ENCODE measurements at regions not wholly inside any gene's neighbourhood (a gene's known extent, or its start where the extent isn't known, plus 50 kb on each side); places are given as distances from the start of the nearest gene placed in this dataset.

DNA sequence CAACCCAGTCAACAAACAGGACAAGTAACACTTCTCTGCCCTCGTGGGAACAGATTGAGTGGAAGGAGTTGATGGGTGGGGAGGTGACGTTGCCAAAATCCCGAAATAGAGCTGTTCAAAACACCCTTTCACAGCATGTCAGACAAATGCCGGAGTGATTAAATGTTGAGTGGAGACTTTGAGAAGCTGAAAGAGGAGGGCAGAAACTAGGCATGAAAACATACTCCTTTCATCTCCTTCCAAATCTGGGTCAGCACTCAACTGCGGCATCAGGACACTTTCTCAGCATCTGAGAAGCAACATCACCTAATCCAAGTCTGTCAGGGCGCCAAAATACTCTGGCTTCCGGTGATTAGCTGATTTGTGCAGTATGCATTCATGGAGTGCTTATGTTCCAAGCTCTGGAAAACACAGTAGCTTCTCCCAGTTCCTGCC is 51.5 kb upstream of the MRI1 start:
- DNase-seq (ENCODE audit: low spot score in 2 of 2), result no peak
- no peak overlapping the region for H3K4me3 ChIP-seq
- whole genome bisulfite sequencing, result 14% methylated on average over 7 of the region's 7 CpGs
- peaks cover 5% of the 10 kb centered on the region for H3K27me3 ChIP-seq
- no peaks in the 10 kb centered on the region for H3K36me3 ChIP-seq
- TF ChIP-seq POLR2AphosphoS5 (IDR thresholded peaks at IDR 0.05) (no peak), POLR2A (IDR thresholded peaks at IDR 0.05) (no peak), EP300 (IDR thresholded peaks at IDR 0.05) (no peak)
- TF ChIP-seq, protein P1, sequence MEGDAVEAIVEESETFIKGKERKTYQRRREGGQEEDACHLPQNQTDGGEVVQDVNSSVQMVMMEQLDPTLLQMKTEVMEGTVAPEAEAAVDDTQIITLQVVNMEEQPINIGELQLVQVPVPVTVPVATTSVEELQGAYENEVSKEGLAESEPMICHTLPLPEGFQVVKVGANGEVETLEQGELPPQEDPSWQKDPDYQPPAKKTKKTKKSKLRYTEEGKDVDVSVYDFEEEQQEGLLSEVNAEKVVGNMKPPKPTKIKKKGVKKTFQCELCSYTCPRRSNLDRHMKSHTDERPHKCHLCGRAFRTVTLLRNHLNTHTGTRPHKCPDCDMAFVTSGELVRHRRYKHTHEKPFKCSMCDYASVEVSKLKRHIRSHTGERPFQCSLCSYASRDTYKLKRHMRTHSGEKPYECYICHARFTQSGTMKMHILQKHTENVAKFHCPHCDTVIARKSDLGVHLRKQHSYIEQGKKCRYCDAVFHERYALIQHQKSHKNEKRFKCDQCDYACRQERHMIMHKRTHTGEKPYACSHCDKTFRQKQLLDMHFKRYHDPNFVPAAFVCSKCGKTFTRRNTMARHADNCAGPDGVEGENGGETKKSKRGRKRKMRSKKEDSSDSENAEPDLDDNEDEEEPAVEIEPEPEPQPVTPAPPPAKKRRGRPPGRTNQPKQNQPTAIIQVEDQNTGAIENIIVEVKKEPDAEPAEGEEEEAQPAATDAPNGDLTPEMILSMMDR (IDR thresholded peaks at IDR 0.05), result no peak
- peaks cover 16% of the 10 kb centered on the region for H3K4me1 ChIP-seq
- H3K9me3 ChIP-seq, result no peaks in the 10 kb centered on the region
- H3K27ac ChIP-seq, result no peak overlapping the region

DNA sequence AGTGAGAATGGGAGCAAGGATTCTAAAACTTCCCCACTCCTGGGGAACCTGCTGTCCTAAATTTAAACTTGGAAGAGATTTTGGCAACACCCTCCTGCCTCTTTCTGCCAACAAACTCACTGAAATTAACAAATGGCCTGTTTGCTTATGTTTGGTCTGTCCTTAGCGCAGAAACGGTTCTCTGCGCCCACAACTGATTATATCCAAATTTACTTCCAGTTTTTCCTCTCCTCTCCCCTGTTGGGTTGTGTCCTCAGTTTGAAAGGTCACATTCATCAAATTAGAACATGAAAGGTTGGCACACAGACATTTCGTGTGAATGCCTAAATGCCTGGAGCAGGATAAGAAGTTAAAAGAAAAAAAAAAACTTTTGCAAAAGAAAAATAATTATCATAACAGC is 56.4 kb upstream of the MRI1 start:
- WGBS, result 3% methylated on average over 4 of the region's 4 CpGs
- no peak for DNase-seq (ENCODE audit: low spot score in 2 of 2)
- H3K9me3 ChIP-seq, result no peaks in the 10 kb centered on the region
- H3K4me3 ChIP-seq, result no peak overlapping the region
- H3K27ac ChIP-seq, result no peak overlapping the region
- H3K4me1 ChIP-seq, result peaks cover 16% of the 10 kb centered on the region
- peaks cover 8% of the 10 kb centered on the region for H3K27me3 ChIP-seq
- no peak for TF ChIP-seq EP300 (IDR thresholded peaks at IDR 0.05)
- no peak for TF ChIP-seq POLR2AphosphoS5 (IDR thresholded peaks at IDR 0.05)
- TF ChIP-seq, protein P1 (IDR thresholded peaks at IDR 0.05), result no peak
- no peak for TF ChIP-seq POLR2A (IDR thresholded peaks at IDR 0.05)
- H3K36me3 ChIP-seq, result no peaks in the 10 kb centered on the region

DNA sequence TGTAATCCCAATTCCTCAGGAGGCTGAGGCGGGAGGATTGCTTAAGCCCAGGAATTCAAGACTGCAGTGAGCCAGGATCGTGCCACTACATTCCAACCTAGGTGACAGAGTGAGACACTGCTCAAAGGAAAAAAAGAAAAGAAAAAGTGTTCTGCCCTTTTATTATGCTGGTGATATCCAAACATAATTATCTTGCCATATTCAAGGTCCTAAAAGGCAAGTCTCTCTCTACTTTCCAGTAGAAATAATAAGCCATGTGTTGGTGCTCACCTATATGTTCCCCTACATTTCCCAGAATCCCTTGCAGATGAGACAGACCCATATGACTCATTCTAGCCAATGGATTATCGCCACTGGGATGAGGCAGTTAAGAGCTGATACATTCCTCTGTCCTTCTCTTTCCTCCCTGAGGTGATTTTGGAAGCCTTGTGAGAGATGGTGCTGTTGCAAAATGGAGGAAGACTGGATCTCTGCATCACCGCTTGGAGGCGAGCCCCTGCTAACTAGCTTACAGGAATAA is 58.3 kb upstream of the MRI1 start:
- no peak for TF ChIP-seq POLR2A (IDR thresholded peaks at IDR 0.05)
- TF ChIP-seq, protein P1 (IDR thresholded peaks at IDR 0.05), result no peak
- TF ChIP-seq EP300 (IDR thresholded peaks at IDR 0.05), result no peak
- no peak for TF ChIP-seq POLR2AphosphoS5 (IDR thresholded peaks at IDR 0.05)
- H3K27me3 ChIP-seq, result peaks cover 19% of the 10 kb centered on the region
- WGBS, result 91% methylated on average over 5 of the region's 5 CpGs
- DNase-seq (ENCODE audit: low spot score in 2 of 2), result no peak
- no peaks in the 10 kb centered on the region for H3K9me3 ChIP-seq
- H3K4me1 ChIP-seq, result peaks cover 11% of the 10 kb centered on the region
- H3K27ac ChIP-seq, result no peak overlapping the region
- H3K4me3 ChIP-seq, result no peak overlapping the region
- no peaks in the 10 kb centered on the region for H3K36me3 ChIP-seq

DNA sequence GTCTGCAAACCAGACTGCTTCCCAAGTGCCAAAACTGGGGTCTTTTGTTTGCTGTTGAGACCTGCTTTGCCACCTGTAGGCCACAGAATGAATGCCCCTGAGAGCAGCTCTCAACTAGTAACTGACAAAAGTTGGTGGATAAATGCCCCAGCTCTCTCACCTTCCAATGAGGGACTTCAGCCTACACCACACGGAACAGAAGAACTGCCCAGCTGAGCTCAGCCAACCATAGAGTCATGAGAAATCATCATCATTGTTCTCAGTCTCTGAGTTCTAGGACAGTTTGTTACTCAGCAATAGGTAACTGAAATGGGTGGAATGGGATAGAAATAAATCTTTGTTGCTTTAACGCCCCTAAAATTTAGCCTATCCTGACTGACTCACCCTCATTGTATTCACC is 59.1 kb upstream of the MRI1 start:
- DNase-seq (ENCODE audit: low spot score in 2 of 2), result no peak
- WGBS, result 100% methylated on average over 2 of the region's 2 CpGs

DNA sequence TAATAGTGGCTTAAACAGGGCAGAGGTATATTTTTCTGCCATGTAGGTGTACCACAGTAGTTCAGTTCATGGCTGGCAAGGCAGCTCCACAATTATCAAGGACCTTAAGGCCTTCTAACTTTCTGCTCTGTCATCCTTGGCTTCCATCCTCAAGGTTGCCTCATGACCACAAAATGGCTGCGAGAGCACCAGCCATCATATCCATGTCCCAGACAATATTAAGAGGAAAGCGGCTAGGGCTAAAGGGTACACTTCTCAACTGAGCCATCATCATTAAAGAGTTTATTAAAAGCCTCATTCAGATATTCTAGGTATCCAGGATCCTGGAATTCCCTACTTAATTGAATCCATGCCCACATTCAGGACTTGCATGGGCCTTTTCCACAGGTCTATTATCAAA is 62.7 kb upstream of the MRI1 start:
- no peaks in the 10 kb centered on the region for H3K36me3 ChIP-seq
- 100% methylated on average over 2 of the region's 2 CpGs for WGBS
- no peak for DNase-seq (ENCODE audit: low spot score in 2 of 2)
- peaks cover 25% of the 10 kb centered on the region for H3K27me3 ChIP-seq
- H3K4me1 ChIP-seq, result peaks cover 8% of the 10 kb centered on the region
- no peaks in the 10 kb centered on the region for H3K9me3 ChIP-seq
- no peak overlapping the region for H3K4me3 ChIP-seq
- H3K27ac ChIP-seq, result no peak overlapping the region
- TF ChIP-seq, protein P1 (IDR thresholded peaks at IDR 0.05), result no peak
- TF ChIP-seq POLR2A (IDR thresholded peaks at IDR 0.05) (no peak), POLR2AphosphoS5 (IDR thresholded peaks at IDR 0.05) (no peak)

More for the DNA sequence above, 59.1 kb upstream of the MRI1 start:
- Histone ChIP-seq H3K9me3 (no peaks in the 10 kb centered on the region), H3K4me1 (peaks cover 14% of the 10 kb centered on the region), H3K36me3 (no peaks in the 10 kb centered on the region), H3K27me3 (peaks cover 22% of the 10 kb centered on the region), H3K27ac (no peak overlapping the region), H3K4me3 (no peak overlapping the region)
- no peak for TF ChIP-seq POLR2AphosphoS5 (IDR thresholded peaks at IDR 0.05)
- no peak for TF ChIP-seq EP300 (IDR thresholded peaks at IDR 0.05)

DNA sequence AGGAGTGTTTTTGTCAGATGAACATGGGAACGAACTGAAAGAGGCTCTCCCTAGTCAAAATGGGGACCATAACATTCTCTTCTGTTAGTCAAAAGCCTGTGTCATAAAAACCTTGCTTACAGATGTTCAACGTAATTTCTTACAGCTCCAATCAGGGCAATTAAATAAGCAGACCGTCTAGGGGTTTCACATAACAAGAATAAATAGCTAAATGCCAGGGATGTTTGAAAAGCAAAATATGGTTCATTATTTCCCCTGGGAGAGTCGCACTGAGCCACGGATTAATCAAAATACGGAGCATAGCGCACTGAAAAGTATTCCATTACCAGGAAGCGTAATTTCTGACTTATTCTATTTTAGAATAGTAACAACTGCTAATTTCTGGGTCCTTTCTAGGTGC is 63.7 kb upstream of the MRI1 start:
- WGBS, result 62% methylated on average over 8 of the region's 8 CpGs
- no peak for TF ChIP-seq EP300 (IDR thresholded peaks at IDR 0.05)
- no peak for TF ChIP-seq POLR2AphosphoS5 (IDR thresholded peaks at IDR 0.05)
- TF ChIP-seq, protein P1 (IDR thresholded peaks at IDR 0.05), result no peak
- Histone ChIP-seq H3K27ac (no peak overlapping the region), H3K27me3 (peaks cover 25% of the 10 kb centered on the region), H3K36me3 (no peaks in the 10 kb centered on the region), H3K4me1 (peaks cover 8% of the 10 kb centered on the region), H3K4me3 (no peak overlapping the region), H3K9me3 (no peaks in the 10 kb centered on the region)
- no peak for DNase-seq (ENCODE audit: low spot score in 2 of 2)

Data from suprapubic skin (tissue), 4 donors.